Tibial artery (tissue), 4 donors: ENCODE measurements at regions not wholly inside any gene's neighbourhood (a gene's known extent, or its start where the extent isn't known, plus 50 kb on each side); places are given as distances from the start of the nearest gene placed in this dataset.
"Not testable (repeated sequence)": the region's sequence is repeated elsewhere in the genome, so short reads cannot be mapped to it uniquely, and the experiment has no call there.

Experiments
- DNase-seq, 2 donors: peaks; one replicate each; pipeline ENCODE4 v3.0.0-alpha.2; 2019
- H3K27ac ChIP-seq, 2 donors: fragments of 200-600 bp; sonication (generic) in 1 of 2; 1 replicate in 1 of 2; 2 replicates in 1 of 2; pipeline ENCODE4 v1.5.1; 2018 to 2019; ENCODE audit warnings: mild to moderate bottlenecking in 1 of 2
- H3K27me3 ChIP-seq, 2 donors: fragments of 200-600 bp; sonication (generic) in 1 of 2; one replicate each; pipeline versions ENCODE4 v1.5.1 to v1.6.0; 2016 to 2019
- H3K36me3 ChIP-seq, 3 donors: fragments of 200-600 bp; sonication (generic) in 2 of 3; one replicate each; pipeline ENCODE4 v1.5.1; 2016 to 2019; ENCODE audit warnings: mild to moderate bottlenecking in 2 of 3
- H3K4me1 ChIP-seq, 4 donors: fragments of 200-600 bp; sonication (generic) in 2 of 4; 1 replicate in 3 of 4; 2 replicates in 1 of 4; pipeline ENCODE4 v1.5.1; 2016 to 2019
- H3K4me3 ChIP-seq, 2 donors: fragments of 200-600 bp; sonication (generic) in 1 of 2; 1 replicate in 1 of 2; 2 replicates in 1 of 2; pipeline ENCODE4 v1.5.1; 2018 to 2019; ENCODE audit warnings: mild to moderate bottlenecking in 2 of 2
- H3K9me3 ChIP-seq, 3 donors: fragments of 200-600 bp; sonication (generic) in 1 of 3; one replicate each; pipeline ENCODE4 v1.5.1; 2016 to 2019
- intact Hi-C: fragments of 100-400 bp; cut with DNase I; formaldehyde crosslinking; loops from one replicate; pipeline ENCODE4 v1.15.0; 2023; ENCODE audit warnings: low total_unique reads
- TF ChIP-seq, protein P1 (sequence below), 2 experiments: fragments of 200-600 bp in 1 of 2; fragments of 450-650 bp in 1 of 2; IDR thresholded peaks; one replicate each; pipeline ENCODE4 v1.5.1; 2017 to 2019; ENCODE audit warnings: antibody characterized with exemption in 2 of 2, mild to moderate bottlenecking in 1 of 2, moderate library complexity in 1 of 2

DNA sequence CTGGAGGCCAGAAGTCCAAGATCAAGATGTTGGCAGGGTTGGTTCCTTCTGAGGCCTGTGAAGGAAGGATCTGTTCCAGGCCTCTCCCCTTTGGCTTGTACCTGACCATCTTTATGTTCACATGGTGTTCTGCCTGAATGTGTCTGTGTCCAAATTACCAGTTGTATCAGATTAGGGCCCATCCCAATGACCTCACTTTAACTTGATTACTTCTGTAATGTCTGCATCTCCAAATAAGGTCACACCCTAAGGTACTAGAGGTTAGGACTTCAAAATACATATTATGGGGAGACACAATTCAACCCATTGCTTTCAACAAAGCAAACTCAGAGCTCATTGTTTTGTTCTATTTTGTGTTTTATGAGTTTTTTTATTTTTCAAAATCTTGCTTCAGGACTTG lies 75.7 kb downstream of the TNFAIP3 start:
- DNase-seq, result no peak
- H3K4me3 ChIP-seq, result no peak overlapping the region
- TF ChIP-seq, protein P1, sequence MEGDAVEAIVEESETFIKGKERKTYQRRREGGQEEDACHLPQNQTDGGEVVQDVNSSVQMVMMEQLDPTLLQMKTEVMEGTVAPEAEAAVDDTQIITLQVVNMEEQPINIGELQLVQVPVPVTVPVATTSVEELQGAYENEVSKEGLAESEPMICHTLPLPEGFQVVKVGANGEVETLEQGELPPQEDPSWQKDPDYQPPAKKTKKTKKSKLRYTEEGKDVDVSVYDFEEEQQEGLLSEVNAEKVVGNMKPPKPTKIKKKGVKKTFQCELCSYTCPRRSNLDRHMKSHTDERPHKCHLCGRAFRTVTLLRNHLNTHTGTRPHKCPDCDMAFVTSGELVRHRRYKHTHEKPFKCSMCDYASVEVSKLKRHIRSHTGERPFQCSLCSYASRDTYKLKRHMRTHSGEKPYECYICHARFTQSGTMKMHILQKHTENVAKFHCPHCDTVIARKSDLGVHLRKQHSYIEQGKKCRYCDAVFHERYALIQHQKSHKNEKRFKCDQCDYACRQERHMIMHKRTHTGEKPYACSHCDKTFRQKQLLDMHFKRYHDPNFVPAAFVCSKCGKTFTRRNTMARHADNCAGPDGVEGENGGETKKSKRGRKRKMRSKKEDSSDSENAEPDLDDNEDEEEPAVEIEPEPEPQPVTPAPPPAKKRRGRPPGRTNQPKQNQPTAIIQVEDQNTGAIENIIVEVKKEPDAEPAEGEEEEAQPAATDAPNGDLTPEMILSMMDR (IDR thresholded peaks at IDR 0.05), result no peak
- H3K4me1 ChIP-seq, result no peaks in the 10 kb centered on the region
- no peaks in the 10 kb centered on the region for H3K9me3 ChIP-seq
- no peak overlapping the region for H3K27ac ChIP-seq
- no peaks in the 10 kb centered on the region for H3K36me3 ChIP-seq
- intact Hi-C loops, result loop anchor here (10.0 kb wide), 2 partner anchors 48 to 238 kb away; no protein-coding TSS in a partner anchor
- no peaks in the 10 kb centered on the region for H3K27me3 ChIP-seq

DNA sequence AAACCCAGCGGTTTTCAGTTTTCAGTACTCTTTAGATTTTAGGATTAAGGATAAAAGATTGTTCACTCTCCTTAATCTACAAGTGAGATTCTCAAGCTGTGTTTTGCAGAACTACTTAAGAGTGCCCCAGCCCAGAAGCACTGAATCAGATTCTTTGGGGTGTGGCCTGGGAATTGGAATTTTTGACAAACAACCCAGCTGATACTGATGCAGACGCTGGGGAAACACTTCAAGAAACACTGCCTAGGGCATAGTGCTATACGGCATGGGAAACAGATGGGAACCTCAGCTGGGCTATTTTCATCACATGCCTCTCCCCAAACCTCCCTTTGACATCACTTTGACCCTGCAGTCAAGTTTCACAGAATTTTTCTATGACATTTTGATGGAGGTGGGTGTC lies 77.3 kb downstream of the TNFAIP3 start:
- not testable (repeated sequence) for H3K4me1 ChIP-seq, H3K4me3 ChIP-seq, H3K9me3 ChIP-seq, DNase-seq, H3K27ac ChIP-seq, H3K27me3 ChIP-seq, H3K36me3 ChIP-seq
- intact Hi-C loops, result loop anchor here (10.0 kb wide), 2 partner anchors 50 to 240 kb away; no protein-coding TSS in a partner anchor

DNA sequence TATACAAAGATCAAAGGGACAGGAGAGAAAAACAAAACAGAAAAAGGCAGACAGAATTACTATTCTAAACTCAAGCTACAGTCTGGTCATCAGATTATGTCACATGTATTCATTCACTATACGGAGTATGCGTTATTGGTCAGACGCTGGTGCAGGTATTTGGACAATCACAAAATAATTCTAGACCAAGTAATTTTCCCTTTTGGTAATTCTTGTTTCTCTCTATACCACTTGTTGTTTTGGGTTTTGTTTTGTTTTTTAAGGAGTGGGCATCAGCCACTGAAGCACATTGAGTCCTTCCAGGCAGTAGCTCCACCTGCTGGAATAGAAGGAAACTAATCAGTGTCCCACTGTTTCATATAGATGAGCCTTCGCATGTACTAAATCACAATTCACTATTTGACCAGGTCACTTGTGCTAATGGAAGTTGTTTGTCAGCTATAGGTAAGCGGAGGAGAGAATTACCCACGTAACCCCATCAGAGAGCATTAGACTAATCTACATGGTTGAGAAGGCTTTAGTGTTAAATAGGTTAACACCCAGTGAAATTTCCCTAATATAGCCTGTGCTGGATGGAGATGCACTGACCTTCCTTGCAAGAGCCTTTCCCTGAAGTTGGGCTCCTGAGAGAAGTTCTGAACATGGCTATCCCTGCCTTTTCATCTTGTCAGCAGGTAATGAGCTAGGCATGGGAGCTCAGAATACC lies 77.9 kb downstream of the TNFAIP3 start:
- Histone ChIP-seq H3K9me3 (no peaks in the 10 kb centered on the region), H3K4me3 (no peak overlapping the region), H3K27me3 (no peaks in the 10 kb centered on the region), H3K4me1 (no peaks in the 10 kb centered on the region), H3K36me3 (no peaks in the 10 kb centered on the region), H3K27ac (no peak overlapping the region)
- intact Hi-C loops, result loop anchor here (10.0 kb wide), 2 partner anchors 50 to 240 kb away; no protein-coding TSS in a partner anchor
- DNase-seq, result no peak
- TF ChIP-seq, protein P1 (IDR thresholded peaks at IDR 0.05), result peak; percentile 68 to 70

DNA sequence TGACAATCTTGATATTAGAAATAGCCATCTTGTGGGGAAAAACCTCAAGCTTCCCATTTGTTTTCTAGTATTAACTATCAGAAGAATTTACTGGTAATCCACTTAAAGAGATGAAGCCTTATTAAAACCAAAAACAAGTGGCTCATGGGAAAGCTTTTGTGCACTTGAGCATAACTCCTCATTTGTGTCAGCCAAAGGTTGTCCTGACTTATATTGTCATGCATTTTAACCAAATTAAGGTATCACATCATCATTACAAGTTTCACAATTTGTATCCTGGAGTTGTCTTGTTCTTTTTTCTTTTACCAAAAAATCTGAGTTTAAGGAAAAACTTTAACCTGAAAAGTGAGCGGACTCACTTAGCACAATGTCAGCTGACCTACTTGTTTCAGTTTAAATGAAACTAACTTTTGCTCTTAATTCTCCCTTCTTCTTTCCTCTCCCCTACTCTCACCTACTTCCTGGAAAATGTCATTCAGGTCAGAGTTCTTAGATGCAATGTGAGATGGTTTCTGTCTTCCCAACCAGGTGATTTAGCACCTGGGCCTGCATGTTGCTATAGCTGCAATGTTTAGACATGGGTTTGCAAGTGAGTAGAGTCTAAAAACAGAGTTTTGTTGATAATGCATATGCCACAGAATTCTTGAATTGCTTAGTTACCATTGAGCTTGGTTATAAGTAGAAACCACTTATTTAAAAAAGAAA lies 82.8 kb downstream of the TNFAIP3 start:
- H3K4me3 ChIP-seq, result no peak overlapping the region
- no peaks in the 10 kb centered on the region for H3K4me1 ChIP-seq
- intact Hi-C loops, result loop anchor here (10.0 kb wide), 2 partner anchors 55 to 245 kb away; no protein-coding TSS in a partner anchor
- no peak for DNase-seq
- no peaks in the 10 kb centered on the region for H3K36me3 ChIP-seq
- no peaks in the 10 kb centered on the region for H3K9me3 ChIP-seq
- H3K27ac ChIP-seq, result no peak overlapping the region
- TF ChIP-seq, protein P1 (IDR thresholded peaks at IDR 0.05), result no peak
- no peaks in the 10 kb centered on the region for H3K27me3 ChIP-seq

DNA sequence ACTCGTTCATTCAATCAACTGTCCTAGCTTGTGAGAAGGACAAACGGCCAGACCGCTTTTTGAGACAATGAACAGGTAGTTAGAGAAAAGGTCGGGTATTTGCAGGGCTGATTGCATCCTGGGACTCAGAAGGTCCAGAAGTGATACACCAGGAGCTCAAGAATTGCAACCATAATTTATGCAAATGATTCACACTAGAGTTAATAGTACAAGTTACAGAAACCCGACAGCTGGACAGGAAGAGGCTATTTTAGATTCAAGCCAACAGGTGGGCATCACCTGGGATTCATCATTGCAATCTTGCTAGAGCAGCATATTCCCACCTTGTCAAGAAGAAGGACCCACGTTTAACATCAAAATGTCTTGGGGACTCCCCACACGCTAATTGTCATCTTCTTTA lies 83.5 kb downstream of the TNFAIP3 start:
- H3K4me1 ChIP-seq, result no peaks in the 10 kb centered on the region
- no peak overlapping the region for H3K27ac ChIP-seq
- no peak overlapping the region for H3K4me3 ChIP-seq
- intact Hi-C loops, result no loop called here
- no peak for DNase-seq
- TF ChIP-seq, protein P1 (IDR thresholded peaks at IDR 0.05), result no peak
- no peaks in the 10 kb centered on the region for H3K9me3 ChIP-seq
- H3K27me3 ChIP-seq, result no peaks in the 10 kb centered on the region
- no peaks in the 10 kb centered on the region for H3K36me3 ChIP-seq

DNA sequence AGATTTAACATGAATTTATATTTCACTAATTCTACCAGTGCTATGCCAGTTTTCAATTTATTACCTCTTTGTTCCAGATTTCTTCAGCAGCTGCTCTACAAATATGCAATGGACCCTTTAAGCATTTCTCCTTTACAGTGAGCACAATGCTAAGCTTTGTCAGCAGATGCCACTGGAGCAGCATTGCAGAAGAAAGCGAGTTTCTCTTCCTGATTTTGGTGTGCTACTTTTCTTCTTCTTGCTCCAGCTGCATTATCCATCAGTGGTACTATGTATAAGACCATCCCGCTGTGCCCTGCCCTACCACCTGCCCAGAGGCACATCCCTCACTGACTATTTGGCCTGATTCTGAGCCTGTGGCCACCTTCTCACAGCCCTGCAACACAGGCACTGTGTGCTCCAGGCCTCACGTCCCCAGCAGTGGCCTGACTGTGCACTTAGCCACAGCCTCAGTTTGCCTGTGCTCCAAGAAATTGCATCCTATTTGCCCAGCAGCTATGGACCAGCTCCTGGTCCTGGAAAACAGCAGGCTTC lies 84.1 kb downstream of the TNFAIP3 start:
- intact Hi-C loops, result no loop called here

More for the DNA sequence above, 84.1 kb downstream of the TNFAIP3 start:
- no peak overlapping the region for H3K27ac ChIP-seq
- DNase-seq, result no peak
- H3K9me3 ChIP-seq, result no peaks in the 10 kb centered on the region
- no peaks in the 10 kb centered on the region for H3K4me1 ChIP-seq
- no peak overlapping the region for H3K4me3 ChIP-seq
- no peaks in the 10 kb centered on the region for H3K36me3 ChIP-seq
- H3K27me3 ChIP-seq, result no peaks in the 10 kb centered on the region
- TF ChIP-seq, protein P1 (IDR thresholded peaks at IDR 0.05), result no peak
